ENCODE measurements at regions not wholly inside any gene's neighbourhood (a gene's known extent, or its start where the extent isn't known, plus 50 kb on each side); places are given as distances from the start of the nearest gene placed in this dataset.
"Not testable (repeated sequence)": the region's sequence is repeated elsewhere in the genome, so short reads cannot be mapped to it uniquely, and the experiment has no call there.

DNA sequence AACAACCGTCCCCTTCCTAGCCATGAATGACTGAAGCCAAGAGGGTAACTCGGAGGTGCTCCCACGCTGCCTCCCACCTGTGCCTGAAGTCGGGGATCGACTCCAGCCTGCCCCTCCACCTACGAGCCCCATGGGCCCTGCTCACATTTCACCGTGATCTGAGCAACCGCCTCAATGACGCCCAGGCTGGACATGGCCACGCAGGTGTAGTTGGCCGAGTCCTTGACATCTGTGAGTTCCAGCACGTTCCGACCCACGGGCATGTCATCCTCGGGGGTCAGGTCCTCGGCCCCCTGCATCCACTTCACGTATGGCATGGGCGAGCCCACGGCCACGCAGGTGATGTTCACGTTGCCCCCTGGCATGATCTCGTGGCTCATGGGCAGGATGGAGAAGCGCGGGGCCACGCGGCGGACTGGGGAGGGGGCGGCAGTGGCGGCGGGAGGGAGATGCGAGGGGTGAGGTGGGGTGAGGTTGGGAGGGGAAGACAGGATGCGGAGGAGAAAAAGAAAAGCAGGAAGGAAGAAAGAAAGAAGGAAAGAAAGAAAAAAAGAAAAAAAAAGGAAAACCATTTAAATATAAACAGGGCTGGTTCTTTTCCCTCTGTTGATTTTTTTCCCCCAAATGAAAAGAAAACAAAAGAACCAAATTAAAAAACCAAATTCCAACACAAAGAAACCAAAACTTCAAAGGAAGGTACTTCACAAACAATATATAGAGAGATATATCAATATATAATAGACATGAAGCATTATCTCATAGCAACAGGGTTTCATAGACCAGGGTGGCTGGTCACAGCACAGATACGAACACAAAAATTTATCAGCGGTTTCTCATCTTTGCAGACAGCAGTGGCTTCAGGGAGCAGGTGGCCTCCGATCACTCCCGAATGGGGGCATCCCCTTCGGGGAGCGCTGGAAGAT lies 94.7 kb downstream of the PTPRS start:
- Mint-ChIP-seq H3K4me1 (no peaks in the 10 kb centered on the region), H3K4me3 (no peak overlapping the region), H3K9me3 (peaks cover 0 to 2% (median 0%) of the 10 kb centered on the region in 11 donors), H3K27ac (no peak overlapping the region), H3K36me3 (peaks cover 0 to 8% (median 3%) of the 10 kb centered on the region in 5 donors), H3K27me3 (peaks cover 0 to 5% (median 0%) of the 10 kb centered on the region in 5 donors)
- ATAC-seq = no peak
- H3K36me3 ChIP-seq (ENCODE audit: control insufficient read depth in 2 of 3, insufficient read depth in 3 of 3, low read length in 3 of 3) = no peaks in the 10 kb centered on the region
- no peak overlapping the region for H3K4me3 ChIP-seq (ENCODE audit: low read length)
- ChIA-PET POLR2A (no interaction called here), CTCF (no interaction called here)
- H3K9me3 ChIP-seq (ENCODE audit: control insufficient read depth in 2 of 3, low read length in 3 of 3) = no peaks in the 10 kb centered on the region
- DNase-seq = no peak
- no peak overlapping the region for H3K27ac ChIP-seq (ENCODE audit: low read depth, low read length)
- intact Hi-C loops (cut with micrococcal nuclease) = no loop called here
- H3K4me1 ChIP-seq (ENCODE audit: control insufficient read depth in 2 of 2, insufficient read depth in 2 of 2, low read length in 2 of 2) = no peaks in the 10 kb centered on the region
- H3K27me3 ChIP-seq (ENCODE audit: control insufficient read depth in 2 of 2, insufficient read depth in 2 of 2, low read length in 2 of 2) = no peaks in the 10 kb centered on the region

GRCh38 chr19:5244351-5244750 lies 96.3 kb downstream of the PTPRS start:
- H3K9me3 Mint-ChIP-seq = no peaks in the 10 kb centered on the region
- peaks cover 0 to 6% (median 6%) of the 10 kb centered on the region in 5 donors for H3K36me3 Mint-ChIP-seq
- H3K27ac Mint-ChIP-seq = no peak overlapping the region
- ChIA-PET POLR2A (no interaction called here), CTCF (no interaction called here)
- no peaks in the 10 kb centered on the region for H3K4me1 Mint-ChIP-seq
- Histone ChIP-seq H3K4me1 (ENCODE audit: control insufficient read depth in 2 of 2, insufficient read depth in 2 of 2, low read length in 2 of 2) (no peaks in the 10 kb centered on the region), H3K27ac (ENCODE audit: low read depth, low read length) (no peak overlapping the region), H3K27me3 (ENCODE audit: control insufficient read depth in 2 of 2, insufficient read depth in 2 of 2, low read length in 2 of 2) (no peaks in the 10 kb centered on the region), H3K9me3 (ENCODE audit: control insufficient read depth in 2 of 3, low read length in 3 of 3) (no peaks in the 10 kb centered on the region), H3K36me3 (ENCODE audit: control insufficient read depth in 2 of 3, insufficient read depth in 3 of 3, low read length in 3 of 3) (no peaks in the 10 kb centered on the region), H3K4me3 (ENCODE audit: low read length) (no peak overlapping the region)
- ATAC-seq (no peak), DNase-seq (no peak)
- intact Hi-C loops (cut with micrococcal nuclease) = no loop called here
- peaks cover 0 to 5% (median 0%) of the 10 kb centered on the region in 5 donors for H3K27me3 Mint-ChIP-seq
- no peak overlapping the region for H3K4me3 Mint-ChIP-seq

GRCh38 chr19:5243878-5244277 lies 96.7 kb downstream of the PTPRS start:
- no peak for ATAC-seq
- intact Hi-C loops (cut with micrococcal nuclease) = no loop called here
- ChIA-PET CTCF (no interaction called here), POLR2A (no interaction called here)
- Mint-ChIP-seq H3K27me3 (peaks cover 0 to 5% (median 0%) of the 10 kb centered on the region in 5 donors), H3K4me1 (no peaks in the 10 kb centered on the region), H3K4me3 (no peak overlapping the region), H3K9me3 (no peaks in the 10 kb centered on the region), H3K36me3 (peaks cover 0 to 8% (median 5%) of the 10 kb centered on the region in 5 donors), H3K27ac (no peak overlapping the region)
- Histone ChIP-seq H3K4me1 (ENCODE audit: control insufficient read depth in 2 of 2, insufficient read depth in 2 of 2, low read length in 2 of 2) (no peaks in the 10 kb centered on the region), H3K27me3 (ENCODE audit: control insufficient read depth in 2 of 2, insufficient read depth in 2 of 2, low read length in 2 of 2) (no peaks in the 10 kb centered on the region), H3K9me3 (ENCODE audit: control insufficient read depth in 2 of 3, low read length in 3 of 3) (no peaks in the 10 kb centered on the region), H3K4me3 (ENCODE audit: low read length) (no peak overlapping the region), H3K27ac (ENCODE audit: low read depth, low read length) (no peak overlapping the region), H3K36me3 (ENCODE audit: control insufficient read depth in 2 of 3, insufficient read depth in 3 of 3, low read length in 3 of 3) (no peaks in the 10 kb centered on the region)
- DNase-seq = no peak

GRCh38 chr19:5241896-5242295 lies 98.7 kb downstream of the PTPRS start:
- H3K4me1 ChIP-seq (ENCODE audit: control insufficient read depth in 2 of 2, insufficient read depth in 2 of 2, low read length in 2 of 2); intact Hi-C loops (cut with micrococcal nuclease); H3K36me3 Mint-ChIP-seq; DNase-seq; H3K27ac ChIP-seq (ENCODE audit: low read depth, low read length); H3K36me3 ChIP-seq (ENCODE audit: control insufficient read depth in 2 of 3, insufficient read depth in 3 of 3, low read length in 3 of 3); H3K9me3 Mint-ChIP-seq; ATAC-seq; H3K9me3 ChIP-seq (ENCODE audit: control insufficient read depth in 2 of 3, low read length in 3 of 3); POLR2A ChIA-PET; CTCF ChIA-PET; H3K4me3 Mint-ChIP-seq; H3K27me3 Mint-ChIP-seq; H3K4me3 ChIP-seq (ENCODE audit: low read length); H3K27ac Mint-ChIP-seq; H3K4me1 Mint-ChIP-seq; H3K27me3 ChIP-seq (ENCODE audit: control insufficient read depth in 2 of 2, insufficient read depth in 2 of 2, low read length in 2 of 2): not testable (repeated sequence)

GRCh38 chr19:5240011-5240410 lies 100.6 kb downstream of the PTPRS start:
- H3K9me3 Mint-ChIP-seq = no peaks in the 10 kb centered on the region
- DNase-seq (no peak), ATAC-seq (no peak)
- H3K4me1 Mint-ChIP-seq = no peaks in the 10 kb centered on the region
- no peaks in the 10 kb centered on the region for H3K9me3 ChIP-seq (ENCODE audit: control insufficient read depth in 2 of 3, low read length in 3 of 3)
- H3K4me1 ChIP-seq (ENCODE audit: control insufficient read depth in 2 of 2, insufficient read depth in 2 of 2, low read length in 2 of 2) = no peaks in the 10 kb centered on the region
- intact Hi-C loops (cut with micrococcal nuclease) = no loop called here
- H3K36me3 ChIP-seq (ENCODE audit: control insufficient read depth in 2 of 3, insufficient read depth in 3 of 3, low read length in 3 of 3) = no peaks in the 10 kb centered on the region
- H3K4me3 Mint-ChIP-seq = no peak overlapping the region
- ChIA-PET POLR2A (no interaction called here), CTCF (no interaction called here)
- H3K27me3 ChIP-seq (ENCODE audit: control insufficient read depth in 2 of 2, insufficient read depth in 2 of 2, low read length in 2 of 2) = no peaks in the 10 kb centered on the region
- no peak overlapping the region for H3K27ac Mint-ChIP-seq
- no peak overlapping the region for H3K27ac ChIP-seq (ENCODE audit: low read depth, low read length)
- no peak overlapping the region for H3K4me3 ChIP-seq (ENCODE audit: low read length)
- no peaks in the 10 kb centered on the region for H3K27me3 Mint-ChIP-seq
- peaks cover 0 to 8% (median 5%) of the 10 kb centered on the region in 5 donors for H3K36me3 Mint-ChIP-seq

- no peaks in the 10 kb centered on the region for H3K4me1 Mint-ChIP-seq
- DNase-seq = no peak
- no peaks in the 10 kb centered on the region for H3K9me3 ChIP-seq (ENCODE audit: control insufficient read depth in 2 of 3, low read length in 3 of 3)
- ChIA-PET POLR2A (no interaction called here), CTCF (no interaction called here)
- no peak overlapping the region for H3K27ac Mint-ChIP-seq
- H3K36me3 ChIP-seq (ENCODE audit: control insufficient read depth in 2 of 3, insufficient read depth in 3 of 3, low read length in 3 of 3) = no peaks in the 10 kb centered on the region
- H3K9me3 Mint-ChIP-seq = no peaks in the 10 kb centered on the region
- no peak overlapping the region for H3K4me3 ChIP-seq (ENCODE audit: low read length)
- no peaks in the 10 kb centered on the region for H3K4me1 ChIP-seq (ENCODE audit: control insufficient read depth in 2 of 2, insufficient read depth in 2 of 2, low read length in 2 of 2)
- H3K36me3 Mint-ChIP-seq = peaks cover 0 to 8% (median 0%) of the 10 kb centered on the region in 5 donors
- intact Hi-C loops (cut with micrococcal nuclease) = no loop called here
- no peaks in the 10 kb centered on the region for H3K27me3 ChIP-seq (ENCODE audit: control insufficient read depth in 2 of 2, insufficient read depth in 2 of 2, low read length in 2 of 2)
- no peak overlapping the region for H3K27ac ChIP-seq (ENCODE audit: low read depth, low read length)
- H3K27me3 Mint-ChIP-seq = no peaks in the 10 kb centered on the region
- no peak overlapping the region for H3K4me3 Mint-ChIP-seq
- ATAC-seq = no peak
These were observed 101.9 kb downstream of the PTPRS start for GRCh38 chr19:5238700-5239099.

- no peaks in the 10 kb centered on the region for H3K27me3 ChIP-seq (ENCODE audit: control insufficient read depth in 2 of 2, insufficient read depth in 2 of 2, low read length in 2 of 2)
- Mint-ChIP-seq H3K4me1 (no peaks in the 10 kb centered on the region), H3K27me3 (no peaks in the 10 kb centered on the region), H3K4me3 (no peak overlapping the region), H3K36me3 (peaks cover 0 to 8% (median 0%) of the 10 kb centered on the region in 5 donors), H3K27ac (no peak overlapping the region), H3K9me3 (no peaks in the 10 kb centered on the region)
- no peak overlapping the region for H3K4me3 ChIP-seq (ENCODE audit: low read length)
- ATAC-seq = no peak
- DNase-seq = no peak
- CTCF ChIA-PET = no interaction called here
- H3K27ac ChIP-seq (ENCODE audit: low read depth, low read length) = no peak overlapping the region
- POLR2A ChIA-PET = no interaction called here
- no peaks in the 10 kb centered on the region for H3K9me3 ChIP-seq (ENCODE audit: control insufficient read depth in 2 of 3, low read length in 3 of 3)
- intact Hi-C loops (cut with micrococcal nuclease) = no loop called here
- no peaks in the 10 kb centered on the region for H3K36me3 ChIP-seq (ENCODE audit: control insufficient read depth in 2 of 3, insufficient read depth in 3 of 3, low read length in 3 of 3)
- no peaks in the 10 kb centered on the region for H3K4me1 ChIP-seq (ENCODE audit: control insufficient read depth in 2 of 2, insufficient read depth in 2 of 2, low read length in 2 of 2)
These were observed 102.6 kb downstream of the PTPRS start for GRCh38 chr19:5237939-5238480.
